HG03045 (cell line): ENCODE measurements at regions not wholly inside any gene's neighbourhood (a gene's known extent, or its start where the extent isn't known, plus 50 kb on each side); places are given as distances from the start of the nearest gene placed in this dataset.

Experiments
- ATAC-seq: cut with Tn5 transposase; IDR thresholded peaks from one replicate; pipeline ENCODE4 v1.9.1; 2021; ENCODE audit warnings: mild to moderate bottlenecking, moderate library complexity; ENCODE audit not compliant: unreplicated experiment

- ATAC-seq, result no peak
Measured at GRCh38 chr6:16857969-16858592, 96.8 kb upstream of the ATXN1 start.

GRCh38 chr6:16855460-16855859, 94.2 kb upstream of the ATXN1 start:
- ATAC-seq, result peak; percentile 48

- ATAC-seq, result peak; percentile 50
Measured at GRCh38 chr6:16854986-16855385, 93.7 kb upstream of the ATXN1 start.

- ATAC-seq, result no peak
Measured at GRCh38 chr6:16852671-16853070, 91.4 kb upstream of the ATXN1 start.

GRCh38 chr6:16851758-16852157, 90.5 kb upstream of the ATXN1 start:
- ATAC-seq, result no peak

GRCh38 chr6:16851044-16851540, 89.8 kb upstream of the ATXN1 start:
- no peak for ATAC-seq

- ATAC-seq, result no peak
Measured at GRCh38 chr6:16850681-16851026, 89.4 kb upstream of the ATXN1 start.

GRCh38 chr6:16849988-16850680, 88.9 kb upstream of the ATXN1 start:
- no peak for ATAC-seq

- ATAC-seq, result no peak
Measured at GRCh38 chr6:16849280-16849987, 88.2 kb upstream of the ATXN1 start.

GRCh38 chr6:16846399-16846778, 85.1 kb upstream of the ATXN1 start:
- no peak for ATAC-seq

GRCh38 chr6:16844183-16844582, 82.9 kb upstream of the ATXN1 start:
- no peak for ATAC-seq

GRCh38 chr6:16842676-16843075, 81.4 kb upstream of the ATXN1 start:
- ATAC-seq, result no peak

- no peak for ATAC-seq
Measured at GRCh38 chr6:16841241-16841640, 80.0 kb upstream of the ATXN1 start.

GRCh38 chr6:16840725-16841124, 79.5 kb upstream of the ATXN1 start:
- ATAC-seq, result no peak

- no peak for ATAC-seq
Measured at GRCh38 chr6:16840291-16840690, 79.0 kb upstream of the ATXN1 start.

- no peak for ATAC-seq
Measured at GRCh38 chr6:16839631-16840179, 78.4 kb upstream of the ATXN1 start.

GRCh38 chr6:16837217-16837972, 76.1 kb upstream of the ATXN1 start:
- ATAC-seq, result no peak

GRCh38 chr6:16836144-16836981, 75.1 kb upstream of the ATXN1 start:
- peak; percentile 82 for ATAC-seq

GRCh38 chr6:16834242-16834641, 73.0 kb upstream of the ATXN1 start:
- no peak for ATAC-seq

GRCh38 chr6:16832721-16833120, 71.5 kb upstream of the ATXN1 start:
- no peak for ATAC-seq
